ENCODE measurements at regions not wholly inside any gene's neighbourhood (a gene's known extent, or its start where the extent isn't known, plus 50 kb on each side); places are given as distances from the start of the nearest gene placed in this dataset.

- TF ChIP-seq, protein P1, sequence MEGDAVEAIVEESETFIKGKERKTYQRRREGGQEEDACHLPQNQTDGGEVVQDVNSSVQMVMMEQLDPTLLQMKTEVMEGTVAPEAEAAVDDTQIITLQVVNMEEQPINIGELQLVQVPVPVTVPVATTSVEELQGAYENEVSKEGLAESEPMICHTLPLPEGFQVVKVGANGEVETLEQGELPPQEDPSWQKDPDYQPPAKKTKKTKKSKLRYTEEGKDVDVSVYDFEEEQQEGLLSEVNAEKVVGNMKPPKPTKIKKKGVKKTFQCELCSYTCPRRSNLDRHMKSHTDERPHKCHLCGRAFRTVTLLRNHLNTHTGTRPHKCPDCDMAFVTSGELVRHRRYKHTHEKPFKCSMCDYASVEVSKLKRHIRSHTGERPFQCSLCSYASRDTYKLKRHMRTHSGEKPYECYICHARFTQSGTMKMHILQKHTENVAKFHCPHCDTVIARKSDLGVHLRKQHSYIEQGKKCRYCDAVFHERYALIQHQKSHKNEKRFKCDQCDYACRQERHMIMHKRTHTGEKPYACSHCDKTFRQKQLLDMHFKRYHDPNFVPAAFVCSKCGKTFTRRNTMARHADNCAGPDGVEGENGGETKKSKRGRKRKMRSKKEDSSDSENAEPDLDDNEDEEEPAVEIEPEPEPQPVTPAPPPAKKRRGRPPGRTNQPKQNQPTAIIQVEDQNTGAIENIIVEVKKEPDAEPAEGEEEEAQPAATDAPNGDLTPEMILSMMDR (IDR thresholded peaks at IDR 0.05), result no peak
- TF ChIP-seq JUN (CRISPR knock-in tag; IDR thresholded peaks at IDR 0.05) (no peak), FOXP1 (CRISPR knock-in tag; IDR thresholded peaks at IDR 0.05; ENCODE audit: borderline replicate concordance) (no peak)
These were observed 1363.5 kb upstream of the DDX18 start for GRCh38 chr2:116450990-116451389.
